OCI-LY1 (cell line): ENCODE measurements at regions not wholly inside any gene's neighbourhood (a gene's known extent, or its start where the extent isn't known, plus 50 kb on each side); places are given as distances from the start of the nearest gene placed in this dataset.

Source experiments
- CTCF ChIP-seq: fragments of 200-600 bp; sonication (generic), shearing (Covaris generic); IDR thresholded peaks from 2 replicates; pipeline ENCODE4 v1.5.1; 2017; ENCODE audit warnings: mild to moderate bottlenecking, antibody characterized with exemption, low read length, moderate library complexity, mixed read lengths
- EZH2 ChIP-seq: fragments of 200-600 bp; sonication (generic), shearing (Covaris generic); IDR thresholded peaks from 2 replicates; pipeline ENCODE4 v1.8.0; 2017; ENCODE audit warnings: borderline replicate concordance, mixed run types, mild to moderate bottlenecking, antibody characterized with exemption, low read length, moderate library complexity, mixed read lengths

GRCh38 chr4:14049946-14050345, 422.4 kb upstream of the BOD1L1 start:
- TF ChIP-seq CTCF (no peak), EZH2 (no peak)
